Brain microvascular endothelial cell (primary cell): ENCODE measurements at regions not wholly inside any gene's neighbourhood (a gene's known extent, or its start where the extent isn't known, plus 50 kb on each side); places are given as distances from the start of the nearest gene placed in this dataset.
"Not testable (repeated sequence)": the region's sequence is repeated elsewhere in the genome, so short reads cannot be mapped to it uniquely, and the experiment has no call there.

Experiments
- DNase-seq: peaks from one replicate; pipeline ENCODE4 v3.0.0-alpha.2; 2020
- H3K27ac ChIP-seq: fragments of 250-450 bp; sonication (Bioruptor Pico); 2 replicates; pipeline ENCODE4 v1.5.1; 2020; ENCODE audit warnings: mild to moderate bottlenecking, moderate library complexity
- H3K27me3 ChIP-seq: fragments of 250-450 bp; sonication (Bioruptor Pico); replicated peaks from 2 replicates; pipeline ENCODE4 v1.5.1; 2020; ENCODE audit warnings: mild to moderate bottlenecking
- H3K36me3 ChIP-seq: fragments of 250-450 bp; sonication (Bioruptor Pico); replicated peaks from 2 replicates; pipeline ENCODE4 v1.5.1; 2020; ENCODE audit warnings: mild to moderate bottlenecking
- H3K4me3 ChIP-seq: 2 replicates; pipeline ENCODE4 v1.5.1; 2011; ENCODE audit warnings: low read depth, mild to moderate bottlenecking, control low read depth, low read length, moderate library complexity
- in situ Hi-C: cut with HindIII; loops from 2 replicates; pipeline ENCODE4 v1.10.0; 2017; ENCODE audit warnings: low sequenced_read_pairs, low pct_ligation_motif_present
- TF ChIP-seq, protein P1 (sequence below): IDR thresholded peaks from 2 replicates; pipeline ENCODE4 v1.5.1; 2011; ENCODE audit warnings: low read depth, mild to moderate bottlenecking, moderate library complexity, low read length, control low read depth, inconsistent platforms; ENCODE audit errors: missing control alignments

DNA sequence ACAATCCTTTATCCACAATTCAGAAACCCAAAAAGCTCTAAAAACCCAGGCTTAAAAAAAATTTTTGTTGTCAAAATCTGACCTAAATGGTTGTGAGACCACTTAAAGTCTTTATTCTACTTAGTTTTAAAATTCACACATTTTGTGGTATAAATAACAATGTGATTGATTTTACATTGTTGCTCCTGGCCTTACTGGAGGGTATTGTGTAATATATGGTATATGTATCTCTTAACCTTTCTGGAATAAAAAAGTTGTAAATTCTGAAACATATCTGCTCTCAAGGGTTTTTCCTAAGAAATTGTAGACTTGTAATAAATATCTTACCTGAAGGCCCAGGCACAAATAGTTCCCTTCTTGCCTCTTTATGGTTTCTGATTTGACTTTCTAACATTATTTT is 73.3 kb upstream of the PNPT1 start:
- H3K4me3 ChIP-seq, result no peak overlapping the region
- TF ChIP-seq, protein P1, sequence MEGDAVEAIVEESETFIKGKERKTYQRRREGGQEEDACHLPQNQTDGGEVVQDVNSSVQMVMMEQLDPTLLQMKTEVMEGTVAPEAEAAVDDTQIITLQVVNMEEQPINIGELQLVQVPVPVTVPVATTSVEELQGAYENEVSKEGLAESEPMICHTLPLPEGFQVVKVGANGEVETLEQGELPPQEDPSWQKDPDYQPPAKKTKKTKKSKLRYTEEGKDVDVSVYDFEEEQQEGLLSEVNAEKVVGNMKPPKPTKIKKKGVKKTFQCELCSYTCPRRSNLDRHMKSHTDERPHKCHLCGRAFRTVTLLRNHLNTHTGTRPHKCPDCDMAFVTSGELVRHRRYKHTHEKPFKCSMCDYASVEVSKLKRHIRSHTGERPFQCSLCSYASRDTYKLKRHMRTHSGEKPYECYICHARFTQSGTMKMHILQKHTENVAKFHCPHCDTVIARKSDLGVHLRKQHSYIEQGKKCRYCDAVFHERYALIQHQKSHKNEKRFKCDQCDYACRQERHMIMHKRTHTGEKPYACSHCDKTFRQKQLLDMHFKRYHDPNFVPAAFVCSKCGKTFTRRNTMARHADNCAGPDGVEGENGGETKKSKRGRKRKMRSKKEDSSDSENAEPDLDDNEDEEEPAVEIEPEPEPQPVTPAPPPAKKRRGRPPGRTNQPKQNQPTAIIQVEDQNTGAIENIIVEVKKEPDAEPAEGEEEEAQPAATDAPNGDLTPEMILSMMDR, result no peak
- no peaks in the 10 kb centered on the region for H3K36me3 ChIP-seq
- DNase-seq, result no peak
- in situ Hi-C loops, result no loop called here
- no peak overlapping the region for H3K27ac ChIP-seq
- no peaks in the 10 kb centered on the region for H3K27me3 ChIP-seq

DNA sequence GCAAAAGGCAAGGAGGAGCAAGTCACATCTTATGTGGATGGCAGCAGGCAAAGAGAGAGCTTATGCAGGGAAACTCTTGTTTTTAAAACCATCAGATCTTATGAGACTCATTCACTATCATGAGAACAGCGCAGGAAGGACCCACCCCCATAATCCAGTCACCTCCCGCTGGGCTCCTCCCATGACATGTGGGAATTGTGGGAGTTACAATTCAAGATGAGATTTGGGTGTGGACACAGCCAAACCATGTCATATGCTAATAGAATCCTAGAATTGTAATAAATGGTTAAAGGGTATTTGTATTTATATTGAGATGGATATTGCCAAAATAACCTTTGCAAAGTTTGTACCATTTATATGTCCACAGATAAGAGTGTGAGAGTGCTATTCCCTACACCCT is 72.1 kb upstream of the PNPT1 start:
- in situ Hi-C loops, DNase-seq, H3K27me3 ChIP-seq, H3K27ac ChIP-seq, H3K4me3 ChIP-seq, H3K36me3 ChIP-seq: not testable (repeated sequence)

DNA sequence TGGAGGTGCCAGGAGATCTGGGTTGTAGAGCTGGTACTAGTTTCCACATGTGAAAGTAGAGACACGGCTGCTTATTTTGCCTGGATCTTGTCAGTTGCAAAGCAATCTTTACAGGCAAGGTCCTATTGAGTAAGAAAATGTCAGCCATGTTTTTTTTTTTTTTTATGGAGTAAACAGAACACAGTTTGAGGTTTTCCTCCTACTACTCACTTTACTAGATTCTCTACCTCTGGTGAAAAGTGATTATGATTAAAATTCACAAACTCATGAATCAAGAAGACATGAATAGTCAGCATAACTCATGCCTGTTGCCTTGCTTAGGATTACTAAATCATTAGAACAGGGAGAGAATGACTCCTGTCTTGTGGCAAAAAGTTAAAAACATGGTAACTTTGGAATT is 70.1 kb upstream of the PNPT1 start:
- H3K4me3 ChIP-seq, result no peak overlapping the region
- no peaks in the 10 kb centered on the region for H3K36me3 ChIP-seq
- DNase-seq, result no peak
- TF ChIP-seq, protein P1, result no peak
- no peaks in the 10 kb centered on the region for H3K27me3 ChIP-seq
- in situ Hi-C loops, result no loop called here
- no peak overlapping the region for H3K27ac ChIP-seq

DNA sequence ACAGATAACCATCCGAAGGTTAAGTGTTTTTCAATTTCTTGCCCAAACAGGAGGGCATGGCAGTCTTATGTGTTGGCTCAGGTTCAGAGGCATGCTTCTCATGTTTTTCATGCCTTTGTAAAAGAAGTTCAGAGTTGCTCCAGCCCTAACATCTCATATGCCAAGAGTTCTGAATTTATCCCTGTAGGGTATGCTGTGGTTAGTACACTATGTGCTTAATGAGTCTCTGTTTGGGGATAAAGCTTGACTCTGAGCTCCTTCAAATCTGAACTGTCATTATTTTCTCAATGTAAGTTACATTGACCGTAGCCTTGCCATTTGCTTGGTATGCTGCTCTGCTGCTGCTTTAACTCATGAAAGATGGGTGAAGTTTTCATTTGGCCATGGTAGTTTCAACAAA is 67.9 kb upstream of the PNPT1 start:
- TF ChIP-seq, protein P1, result no peak
- in situ Hi-C loops, result no loop called here
- no peak overlapping the region for H3K4me3 ChIP-seq
- DNase-seq, result no peak
- no peaks in the 10 kb centered on the region for H3K27me3 ChIP-seq
- no peak overlapping the region for H3K27ac ChIP-seq
- H3K36me3 ChIP-seq, result no peaks in the 10 kb centered on the region

DNA sequence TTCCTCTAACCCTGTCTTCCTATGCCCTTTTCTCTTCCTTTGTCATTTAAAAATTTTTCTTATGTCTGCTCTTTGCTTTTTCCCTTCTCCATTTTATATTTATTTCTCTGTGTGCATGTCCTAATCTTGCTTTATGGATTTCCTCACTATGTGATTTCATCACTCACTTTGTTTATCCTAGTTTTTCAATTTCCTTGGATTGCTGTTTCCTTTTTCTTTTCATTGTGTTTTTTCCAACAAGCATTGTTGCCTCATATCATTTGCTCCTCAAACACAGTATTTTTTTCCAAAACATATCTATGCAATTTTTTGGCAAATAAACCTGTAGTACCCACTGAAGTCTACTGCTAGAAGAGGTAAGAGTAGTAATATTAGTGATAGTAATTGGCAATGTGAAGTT is 67.4 kb upstream of the PNPT1 start:
- TF ChIP-seq, protein P1, result no peak
- H3K36me3 ChIP-seq, result no peaks in the 10 kb centered on the region
- H3K4me3 ChIP-seq, result no peak overlapping the region
- no peaks in the 10 kb centered on the region for H3K27me3 ChIP-seq
- H3K27ac ChIP-seq, result no peak overlapping the region
- in situ Hi-C loops, result no loop called here
- DNase-seq, result no peak

DNA sequence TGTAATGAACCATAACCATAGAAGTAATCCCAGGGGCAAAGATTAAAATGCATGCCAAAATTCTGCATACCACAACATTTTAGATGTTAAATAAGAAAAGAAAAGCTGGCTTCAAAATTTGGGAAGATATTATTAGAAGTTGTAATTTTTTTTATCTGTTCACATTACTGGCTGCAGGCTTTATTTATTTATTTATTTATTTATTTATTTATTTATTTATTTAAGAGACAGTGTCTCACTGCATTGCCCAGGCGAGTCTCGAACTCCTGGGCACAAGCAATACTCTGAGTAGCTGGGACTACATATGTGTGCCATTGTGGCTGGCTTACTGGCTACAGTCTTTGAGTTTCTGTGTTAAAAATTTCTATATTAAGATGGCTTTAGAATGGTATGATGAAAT is 66.5 kb upstream of the PNPT1 start:
- no peak overlapping the region for H3K4me3 ChIP-seq
- no peaks in the 10 kb centered on the region for H3K27me3 ChIP-seq
- DNase-seq, result no peak
- no peak overlapping the region for H3K27ac ChIP-seq
- in situ Hi-C loops, result no loop called here
- TF ChIP-seq, protein P1, result no peak
- H3K36me3 ChIP-seq, result no peaks in the 10 kb centered on the region
